HCT116 (cell line): ENCODE measurements at regions not wholly inside any gene's neighbourhood (a gene's known extent, or its start where the extent isn't known, plus 50 kb on each side); places are given as distances from the start of the nearest gene placed in this dataset.

Experiments
- ATAC-seq: fragments of 200-7000 bp; cut with Tn5 transposase; 2 replicates; pipeline ENCODE4 v1.9.1; 2020; ENCODE audit warnings: mild to moderate bottlenecking, moderate library complexity
- BruUV-seq: library from RNA; stranded (reverse); fragments of 400-500 nt; replicated peaks from 2 replicates; lab custom pipeline; 2021; lab: Mats Ljungman, UMichigan
- CTCF ChIA-PET: fragments of 300-600 bp; sonication (Branson Sonifier 250); formaldehyde crosslinking; loops from one replicate; lab custom pipeline; 2021; ENCODE audit warnings: antibody characterized with exemption; lab: Charles Lee
- POLR2A ChIA-PET: fragments of 300-600, 350-600 bp; sonication (Branson Sonifier 250); formaldehyde crosslinking; loops from one replicate; lab custom pipeline; 2021; ENCODE audit warnings: antibody characterized with exemption; lab: Charles Lee
- RAD21 ChIA-PET, 2 experiments: fragments of 300-600 bp; sonication (Branson Sonifier 250); formaldehyde crosslinking; loops; one replicate each; lab custom pipeline; 2023; ENCODE audit warnings: low total read pairs in 2 of 2; ENCODE audit not compliant: uncharacterized antibody in 2 of 2, unreplicated experiment in 2 of 2, low non-redundant PET in 1 of 2; lab: Charles Lee
- DNase-seq: peaks from one replicate; pipeline ENCODE4 v3.0.0-alpha.2; 2010; ENCODE audit warnings: low read depth, low spot score
- H2AFZ ChIP-seq: fragments of 200-600 bp; shearing (Covaris generic), sonication (generic); 2 replicates; pipeline ENCODE4 v1.6.1; 2017; ENCODE audit warnings: low read depth, mixed run types, mixed read lengths, antibody characterized with exemption, low read length; ENCODE audit not compliant: poor library complexity, severe bottlenecking
- H3K27ac ChIP-seq: 2 replicates; pipeline ENCODE4 v1.5.1; 2012; ENCODE audit warnings: low read depth, low read length
- H3K27me3 ChIP-seq: fragments of 200-600 bp; sonication (generic); 2 replicates; pipeline ENCODE4 v1.6.1; 2016; ENCODE audit warnings: mixed run types, low read length, mixed read lengths; ENCODE audit not compliant: insufficient read depth
- H3K36me3 ChIP-seq, 2 experiments: fragments of 200-500 bp in 1 of 2; fragments of 200-600 bp in 1 of 2; sonication (Bioruptor generic) in 1 of 2; sonication (generic) in 1 of 2; 2 replicates each; pipeline versions ENCODE4 v1.5.1 to v1.6.1; 2014 to 2016; ENCODE audit warnings: low read length in 2 of 2, inconsistent platforms in 1 of 2, mixed read lengths in 1 of 2, mixed run types in 1 of 2; ENCODE audit not compliant: insufficient read depth in 2 of 2, control insufficient read depth in 1 of 2
- H3K4me1 ChIP-seq, 2 experiments: fragments of 200-600 bp in 1 of 2; sonication (generic) in 1 of 2; 2 replicates each; pipeline versions ENCODE4 v1.5.1 to v1.6.1; 2012 to 2017; ENCODE audit warnings: low read length in 2 of 2, inconsistent platforms in 1 of 2, mild to moderate bottlenecking in 1 of 2, mixed read lengths in 1 of 2, mixed run types in 1 of 2, moderate library complexity in 1 of 2; ENCODE audit not compliant: insufficient read depth in 2 of 2, control insufficient read depth in 1 of 2
- H3K4me2 ChIP-seq: fragments of 200-600 bp; sonication (generic); 2 replicates; pipeline ENCODE4 v1.6.1; 2017; ENCODE audit warnings: mixed run types, low read length, mixed read lengths
- H3K4me3 ChIP-seq, 2 experiments: fragments of 200-600 bp in 1 of 2; sonication (generic) in 1 of 2; replicated peaks in 1 of 2; 2 replicates each; pipeline ENCODE4 v1.5.1; 2011 to 2016; ENCODE audit warnings: low read length in 2 of 2, control low read depth in 1 of 2, low read depth in 1 of 2, mild to moderate bottlenecking in 1 of 2, mixed read lengths in 1 of 2, mixed run types in 1 of 2
- H3K79me2 ChIP-seq: fragments of 200-600 bp; sonication (generic); 2 replicates; pipeline ENCODE4 v1.6.1; 2017; ENCODE audit warnings: mild to moderate bottlenecking, mixed run types, low read length, moderate library complexity, mixed read lengths; ENCODE audit not compliant: insufficient read depth
- H3K9ac ChIP-seq: fragments of 200-600 bp; sonication (generic); 2 replicates; pipeline ENCODE4 v1.6.1; 2016; ENCODE audit warnings: low read length, mixed read lengths
- H3K9me2 ChIP-seq: fragments of 200-600 bp; sonication (generic), shearing (Covaris generic); 2 replicates; pipeline ENCODE4 v1.6.1; 2017; ENCODE audit warnings: mixed run types, mild to moderate bottlenecking, moderate library complexity; ENCODE audit not compliant: insufficient read depth
- H3K9me3 ChIP-seq, 2 experiments: fragments of 200-500 bp in 1 of 2; fragments of 200-600 bp in 1 of 2; sonication (Bioruptor generic) in 1 of 2; sonication (generic) in 1 of 2; 2 replicates each; pipeline ENCODE4 v1.6.1; 2014 to 2017; ENCODE audit warnings: low read length in 2 of 2, mixed read lengths in 2 of 2, inconsistent platforms in 1 of 2, low read depth in 1 of 2, mild to moderate bottlenecking in 1 of 2, mixed run types in 1 of 2, moderate library complexity in 1 of 2; ENCODE audit not compliant: control insufficient read depth in 1 of 2, insufficient read depth in 1 of 2
- H4K20me1 ChIP-seq: fragments of 200-600 bp; sonication (generic), shearing (Covaris generic); 2 replicates; pipeline ENCODE4 v1.6.1; 2017; ENCODE audit warnings: mixed run types, mild to moderate bottlenecking, moderate library complexity; ENCODE audit not compliant: insufficient read depth
- ATF3 ChIP-seq: IDR thresholded peaks from 2 replicates; pipeline ENCODE4 v1.6.1; 2012
- CBX3 ChIP-seq: IDR thresholded peaks from 2 replicates; pipeline ENCODE4 v1.6.1; 2012; ENCODE audit warnings: low read depth
- CEBPB ChIP-seq: IDR thresholded peaks from 2 replicates; pipeline ENCODE4 v1.6.1; 2012; ENCODE audit warnings: low read depth
- EGR1 ChIP-seq: IDR thresholded peaks from 2 replicates; pipeline ENCODE4 v1.6.1; 2012; ENCODE audit warnings: low read depth
- ELF1 ChIP-seq: IDR thresholded peaks from 2 replicates; pipeline ENCODE4 v1.6.1; 2012; ENCODE audit warnings: low read depth, borderline replicate concordance
- EZH2 ChIP-seq: fragments of 200-600 bp; sonication (generic); IDR thresholded peaks from 2 replicates; pipeline ENCODE4 v1.6.1; 2017; ENCODE audit warnings: antibody characterized with exemption, mixed run types
- JUND ChIP-seq: IDR thresholded peaks from 2 replicates; pipeline ENCODE4 v1.6.1; 2012
- POLR2A ChIP-seq: IDR thresholded peaks from 2 replicates; pipeline ENCODE4 v1.7.0; 2011; ENCODE audit warnings: borderline replicate concordance; ENCODE audit not compliant: insufficient read depth, insufficient read length; ENCODE audit errors: extremely low read depth
- POLR2AphosphoS5 ChIP-seq: IDR thresholded peaks from 2 replicates; pipeline ENCODE4 v1.6.1; 2011; ENCODE audit warnings: mild to moderate bottlenecking, low read depth, low read length, moderate library complexity
- SIN3A ChIP-seq: IDR thresholded peaks from 2 replicates; pipeline ENCODE4 v1.6.1; 2012; ENCODE audit warnings: low read depth
- SP1 ChIP-seq: IDR thresholded peaks from 2 replicates; pipeline ENCODE4 v1.6.1; 2012; ENCODE audit warnings: low read depth
- SRF ChIP-seq: IDR thresholded peaks from 2 replicates; pipeline ENCODE4 v1.6.1; 2012; ENCODE audit warnings: low read depth
- TCF7L2 ChIP-seq: IDR thresholded peaks from 2 replicates; pipeline ENCODE4 v1.7.0; 2011; ENCODE audit warnings: borderline replicate concordance, inconsistent platforms; ENCODE audit not compliant: insufficient read depth, insufficient read length; ENCODE audit errors: extremely low read depth
- YY1 ChIP-seq: IDR thresholded peaks from 2 replicates; pipeline ENCODE4 v1.6.1; 2011; ENCODE audit warnings: low read length, low read depth, moderate library complexity, mild to moderate bottlenecking; ENCODE audit not compliant: insufficient replicate concordance; ENCODE audit errors: extremely low read depth
- ZFX ChIP-seq: fragments of 450-650 bp; IDR thresholded peaks from 2 replicates; pipeline ENCODE4 v1.6.1; 2017
- ZNF274 ChIP-seq: fragments of 200-500 bp; sonication (Bioruptor generic); IDR thresholded peaks from 2 replicates; pipeline ENCODE4 v1.6.1; 2014; ENCODE audit warnings: mild to moderate bottlenecking, low read depth, low read length, inconsistent platforms
- intact Hi-C: fragments of 100-400 bp; cut with micrococcal nuclease; formaldehyde crosslinking; loops from 2 replicates; pipeline ENCODE4 v1.10.0; 2022
- TF ChIP-seq, protein P1 (sequence below): IDR thresholded peaks from 2 replicates; pipeline ENCODE4 v1.6.1; 2012; ENCODE audit warnings: low read depth
- TF ChIP-seq, protein P2 (sequence below): IDR thresholded peaks from 2 replicates; pipeline ENCODE4 v1.6.1; 2012

DNA sequence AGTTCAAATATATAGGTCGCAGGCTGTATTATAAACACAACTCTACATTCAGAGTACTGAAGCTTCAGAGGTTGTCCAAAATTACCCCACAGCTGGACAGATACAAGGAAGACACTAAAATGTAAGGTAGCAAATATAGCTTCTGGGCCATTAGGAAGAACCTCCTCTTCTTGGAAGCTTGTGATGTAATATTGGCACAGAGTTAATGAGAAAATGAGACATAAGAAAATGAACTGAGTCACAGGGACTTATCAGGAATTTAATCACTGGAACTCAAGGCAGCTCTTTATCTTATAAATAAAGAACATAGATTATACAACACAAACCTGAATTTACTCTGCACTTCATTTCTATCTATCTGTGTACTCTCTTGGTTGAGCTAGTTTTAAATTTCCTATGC is 344.7 kb downstream of the PCDH10 start:
- H3K4me2 ChIP-seq = no peak overlapping the region
- no peaks in the 10 kb centered on the region for H4K20me1 ChIP-seq
- POLR2A ChIA-PET = no interaction called here
- DNase-seq (no peak), ATAC-seq (no peak)
- no peaks in the 10 kb centered on the region for H3K4me1 ChIP-seq
- TF ChIP-seq CEBPB = no peak
- no peak for TF ChIP-seq CBX3
- TF ChIP-seq SP1 = no peak
- TF ChIP-seq POLR2AphosphoS5 = no peak
- no peak for TF ChIP-seq ZNF274
- no peak for TF ChIP-seq POLR2A
- no peak for TF ChIP-seq TCF7L2
- TF ChIP-seq, protein P1, sequence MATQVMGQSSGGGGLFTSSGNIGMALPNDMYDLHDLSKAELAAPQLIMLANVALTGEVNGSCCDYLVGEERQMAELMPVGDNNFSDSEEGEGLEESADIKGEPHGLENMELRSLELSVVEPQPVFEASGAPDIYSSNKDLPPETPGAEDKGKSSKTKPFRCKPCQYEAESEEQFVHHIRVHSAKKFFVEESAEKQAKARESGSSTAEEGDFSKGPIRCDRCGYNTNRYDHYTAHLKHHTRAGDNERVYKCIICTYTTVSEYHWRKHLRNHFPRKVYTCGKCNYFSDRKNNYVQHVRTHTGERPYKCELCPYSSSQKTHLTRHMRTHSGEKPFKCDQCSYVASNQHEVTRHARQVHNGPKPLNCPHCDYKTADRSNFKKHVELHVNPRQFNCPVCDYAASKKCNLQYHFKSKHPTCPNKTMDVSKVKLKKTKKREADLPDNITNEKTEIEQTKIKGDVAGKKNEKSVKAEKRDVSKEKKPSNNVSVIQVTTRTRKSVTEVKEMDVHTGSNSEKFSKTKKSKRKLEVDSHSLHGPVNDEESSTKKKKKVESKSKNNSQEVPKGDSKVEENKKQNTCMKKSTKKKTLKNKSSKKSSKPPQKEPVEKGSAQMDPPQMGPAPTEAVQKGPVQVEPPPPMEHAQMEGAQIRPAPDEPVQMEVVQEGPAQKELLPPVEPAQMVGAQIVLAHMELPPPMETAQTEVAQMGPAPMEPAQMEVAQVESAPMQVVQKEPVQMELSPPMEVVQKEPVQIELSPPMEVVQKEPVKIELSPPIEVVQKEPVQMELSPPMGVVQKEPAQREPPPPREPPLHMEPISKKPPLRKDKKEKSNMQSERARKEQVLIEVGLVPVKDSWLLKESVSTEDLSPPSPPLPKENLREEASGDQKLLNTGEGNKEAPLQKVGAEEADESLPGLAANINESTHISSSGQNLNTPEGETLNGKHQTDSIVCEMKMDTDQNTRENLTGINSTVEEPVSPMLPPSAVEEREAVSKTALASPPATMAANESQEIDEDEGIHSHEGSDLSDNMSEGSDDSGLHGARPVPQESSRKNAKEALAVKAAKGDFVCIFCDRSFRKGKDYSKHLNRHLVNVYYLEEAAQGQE = no peak
- no peak for TF ChIP-seq ELF1
- TF ChIP-seq ZFX = no peak
- TF ChIP-seq, protein P2, sequence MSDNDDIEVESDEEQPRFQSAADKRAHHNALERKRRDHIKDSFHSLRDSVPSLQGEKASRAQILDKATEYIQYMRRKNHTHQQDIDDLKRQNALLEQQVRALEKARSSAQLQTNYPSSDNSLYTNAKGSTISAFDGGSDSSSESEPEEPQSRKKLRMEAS = no peak
- TF ChIP-seq SRF = no peak
- TF ChIP-seq EGR1 = no peak
- TF ChIP-seq JUND = no peak
- TF ChIP-seq SIN3A = no peak
- no peak for TF ChIP-seq YY1
- TF ChIP-seq ATF3 = no peak
- no peak for TF ChIP-seq EZH2
- intact Hi-C loops = no loop called here
- BruUV-seq = no TSS peak
- no peak overlapping the region for H2AFZ ChIP-seq
- no peaks in the 10 kb centered on the region for H3K36me3 ChIP-seq
- no peak overlapping the region for H3K9ac ChIP-seq
- H3K4me3 ChIP-seq = no peak overlapping the region
- H3K79me2 ChIP-seq = no peaks in the 10 kb centered on the region
- H3K27ac ChIP-seq = no peak overlapping the region
- no peaks in the 10 kb centered on the region for H3K27me3 ChIP-seq
- CTCF ChIA-PET = no interaction called here
- H3K9me3 ChIP-seq = no peaks in the 10 kb centered on the region
- RAD21 ChIA-PET = interaction anchor here in 1 of 2 experiments (1.2 kb wide), 1 partner anchor 10 kb away, joined by 3 read pairs; no protein-coding TSS in a partner anchor
- H3K9me2 ChIP-seq = no peaks in the 10 kb centered on the region
